PFSK-1 (cell line): ENCODE measurements at regions not wholly inside any gene's neighbourhood (a gene's known extent, or its start where the extent isn't known, plus 50 kb on each side); places are given as distances from the start of the nearest gene placed in this dataset.

Experiments
- FOXP2 ChIP-seq: optimal IDR thresholded peaks from 2 replicates; pipeline ENCODE3; 2011; ENCODE audit warnings: borderline replicate concordance, control low read depth, inconsistent platforms; ENCODE audit not compliant: insufficient read depth; ENCODE audit errors: extremely low read length, extremely low read depth
- POLR2AphosphoS5 ChIP-seq: IDR thresholded peaks from 2 replicates; pipeline ENCODE4 v1.6.1; 2012; ENCODE audit warnings: low read depth, mild to moderate bottlenecking, control low read depth, low read length, moderate library complexity
- REST ChIP-seq, 2 experiments: IDR thresholded peaks; 2 replicates each; pipeline versions ENCODE4 v1.6.1 to v1.8.0; 2011 to 2012; ENCODE audit warnings: low read depth in 2 of 2, low read length in 2 of 2, control low read depth in 1 of 2, inconsistent platforms in 1 of 2, mild to moderate bottlenecking in 1 of 2, moderate library complexity in 1 of 2; ENCODE audit not compliant: insufficient read depth in 1 of 2
- SIN3A ChIP-seq: IDR thresholded peaks from 2 replicates; pipeline ENCODE4 v1.6.1; 2012; ENCODE audit warnings: mild to moderate bottlenecking, low read length, moderate library complexity, borderline replicate concordance; ENCODE audit not compliant: insufficient read depth
- TAF1 ChIP-seq: IDR thresholded peaks from 2 replicates; pipeline ENCODE4 v1.6.1; 2012; ENCODE audit warnings: low read length, control low read depth, borderline replicate concordance; ENCODE audit not compliant: insufficient read depth

GRCh38 chr2:192675681-192676080 lies 480.9 kb upstream of the TMEFF2 start:
- TF ChIP-seq FOXP2 (no peak), POLR2AphosphoS5 (no peak), REST (IDR thresholded peaks at IDR 0.05; ENCODE audit: insufficient read depth in 1 of 2, low read depth in 2 of 2, low read length in 2 of 2) (no peak), TAF1 (no peak), SIN3A (no peak)

GRCh38 chr2:192669505-192670091 lies 474.9 kb upstream of the TMEFF2 start:
- no peak for TF ChIP-seq FOXP2
- no peak for TF ChIP-seq SIN3A
- no peak for TF ChIP-seq REST (IDR thresholded peaks at IDR 0.05; ENCODE audit: insufficient read depth in 1 of 2, low read depth in 2 of 2, low read length in 2 of 2)

GRCh38 chr2:192657362-192657761 lies 462.6 kb upstream of the TMEFF2 start:
- TF ChIP-seq POLR2AphosphoS5, result no peak
- no peak for TF ChIP-seq SIN3A
- no peak for TF ChIP-seq TAF1
- TF ChIP-seq REST (IDR thresholded peaks at IDR 0.05; ENCODE audit: insufficient read depth in 1 of 2, low read depth in 2 of 2, low read length in 2 of 2), result no peak

GRCh38 chr2:192655916-192656315 lies 461.2 kb upstream of the TMEFF2 start:
- TF ChIP-seq SIN3A (no peak), REST (IDR thresholded peaks at IDR 0.05; ENCODE audit: insufficient read depth in 1 of 2, low read depth in 2 of 2, low read length in 2 of 2) (no peak), FOXP2 (no peak), TAF1 (no peak), POLR2AphosphoS5 (no peak)
